SK-N-SH (cell line): ENCODE measurements at regions not wholly inside any gene's neighbourhood (a gene's known extent, or its start where the extent isn't known, plus 50 kb on each side); places are given as distances from the start of the nearest gene placed in this dataset.
"Not testable (repeated sequence)": the region's sequence is repeated elsewhere in the genome, so short reads cannot be mapped to it uniquely, and the experiment has no call there.

Source experiments
- CTCF ChIA-PET: fragments of 300-600, 350-600 bp; formaldehyde crosslinking; extraction: SDS; loops from one replicate; lab custom pipeline; 2021; lab: Yijun Ruan, JAX
- POLR2A ChIA-PET: fragments of 350-600 bp; sonication (Branson Sonifier 250); formaldehyde crosslinking; extraction: SDS; loops from one replicate; lab custom pipeline; 2020; ENCODE audit warnings: antibody characterized with exemption, inconsistent platforms; lab: Yijun Ruan, JAX
- DNase-seq: peaks from one replicate; pipeline ENCODE4 v3.0.0; 2012
- H2AFZ ChIP-seq: fragments of 200-600 bp; sonication (generic); 2 replicates; pipeline ENCODE4 v1.8.1; 2016; ENCODE audit warnings: antibody characterized with exemption, mild to moderate bottlenecking, low read depth
- H3F3A ChIP-seq: fragments of 200-600 bp; sonication (generic); replicated peaks from 2 replicates; pipeline ENCODE3; 2016; ENCODE audit warnings: antibody characterized with exemption, mild to moderate bottlenecking; ENCODE audit not compliant: insufficient read depth
- H3K27ac ChIP-seq, 2 experiments: fragments of 200-500 bp in 1 of 2; fragments of 200-600 bp in 1 of 2; sonication (Bioruptor generic) in 1 of 2; sonication (generic), shearing (Covaris generic) in 1 of 2; 2 replicates each; pipeline versions ENCODE4 v1.5.1 to v1.6.1; 2014 to 2016; ENCODE audit warnings: low read depth in 2 of 2, inconsistent platforms in 1 of 2, low read length in 1 of 2, mild to moderate bottlenecking in 1 of 2, mixed read lengths in 1 of 2
- H3K27me3 ChIP-seq: fragments of 200-600 bp; sonication (generic), shearing (Covaris generic); 2 replicates; pipeline ENCODE4 v1.6.1; 2016; ENCODE audit warnings: mixed run types; ENCODE audit not compliant: insufficient read depth
- H3K36me3 ChIP-seq, 2 experiments: fragments of 200-500 bp in 1 of 2; fragments of 200-600 bp in 1 of 2; sonication (Bioruptor generic) in 1 of 2; sonication (generic) in 1 of 2; replicated peaks in 1 of 2; 2 replicates each; pipeline versions ENCODE3 to v1.5.1; 2014 to 2016; ENCODE audit warnings: low read length in 1 of 2, mild to moderate bottlenecking in 1 of 2; ENCODE audit not compliant: insufficient read depth in 2 of 2, control insufficient read depth in 1 of 2
- H3K4me1 ChIP-seq, 2 experiments: fragments of 200-500 bp in 1 of 2; fragments of 200-600 bp in 1 of 2; sonication (Bioruptor generic) in 1 of 2; sonication (generic), shearing (Covaris generic) in 1 of 2; 2 replicates each; pipeline versions ENCODE4 v1.5.1 to v1.6.1; 2014 to 2016; ENCODE audit warnings: low read depth in 1 of 2, low read length in 1 of 2, mixed run types in 1 of 2; ENCODE audit not compliant: insufficient read depth in 2 of 2, control insufficient read depth in 1 of 2
- H3K4me2 ChIP-seq: fragments of 200-600 bp; sonication (generic), shearing (Covaris generic); 2 replicates; pipeline ENCODE4 v1.6.1; 2017; ENCODE audit warnings: mixed run types
- H3K4me3 ChIP-seq, 2 experiments: fragments of 200-500 bp in 1 of 2; fragments of 200-600 bp in 1 of 2; sonication (Bioruptor generic) in 1 of 2; sonication (generic), shearing (Covaris generic) in 1 of 2; 2 replicates each; pipeline versions ENCODE4 v1.5.1 to v1.8.1; 2014 to 2016; ENCODE audit warnings: low read depth in 2 of 2, inconsistent platforms in 1 of 2, low read length in 1 of 2, mild to moderate bottlenecking in 1 of 2, mixed read lengths in 1 of 2, moderate library complexity in 1 of 2
- H3K79me2 ChIP-seq: fragments of 200-600 bp; sonication (generic); 2 replicates; pipeline ENCODE4 v1.8.1; 2017; ENCODE audit warnings: mild to moderate bottlenecking; ENCODE audit not compliant: insufficient read depth
- H3K9ac ChIP-seq: fragments of 200-600 bp; sonication (generic); 2 replicates; pipeline ENCODE4 v1.6.1; 2017; ENCODE audit warnings: mixed run types
- H3K9me2 ChIP-seq: fragments of 200-600 bp; sonication (generic); 2 replicates; pipeline ENCODE4 v1.6.1; 2017; ENCODE audit warnings: mixed run types
- H3K9me3 ChIP-seq: fragments of 200-600 bp; sonication (generic); 2 replicates; pipeline ENCODE4 v1.6.1; 2017; ENCODE audit warnings: mixed run types, mild to moderate bottlenecking, moderate library complexity
- H4K20me1 ChIP-seq: fragments of 200-600 bp; sonication (generic); 2 replicates; pipeline ENCODE4 v1.6.1; 2017; ENCODE audit warnings: mild to moderate bottlenecking, mixed run types; ENCODE audit not compliant: insufficient read depth
- ELF1 ChIP-seq: IDR thresholded peaks from 2 replicates; pipeline ENCODE4 v1.4.0; 2012
- FOXM1 ChIP-seq: IDR thresholded peaks from 2 replicates; pipeline ENCODE4 v1.4.0; 2012; ENCODE audit warnings: low read depth, mild to moderate bottlenecking
- NRF1 ChIP-seq: IDR thresholded peaks from 2 replicates; pipeline ENCODE4 v1.6.1; 2012; ENCODE audit warnings: low read depth, mild to moderate bottlenecking, low read length
- RCOR1 ChIP-seq: fragments of 150-350 bp; IDR thresholded peaks from 2 replicates; pipeline ENCODE4 v1.6.1; 2017; ENCODE audit warnings: antibody characterized with exemption, low read length
- YY1 ChIP-seq: IDR thresholded peaks from 2 replicates; pipeline ENCODE4 v1.4.0; 2012; ENCODE audit warnings: low read depth, mild to moderate bottlenecking
- WGBS: methylation state at CpG from one replicate; pipeline ENCODE4 v1.1.6; 2017; ENCODE audit warnings: low lambda C conversion rate; 5-methylcytosine and 5-hydroxymethylcytosine counted together

GRCh38 chr1:30213936-30214335 lies 509.4 kb downstream of the MATN1 start:
- H3K27me3 ChIP-seq, result no peaks in the 10 kb centered on the region
- H3K79me2 ChIP-seq, result no peaks in the 10 kb centered on the region

GRCh38 chr1:30207962-30208361 lies 515.4 kb downstream of the MATN1 start:
- H3K4me2 ChIP-seq, H2AFZ ChIP-seq, H3K4me3 ChIP-seq, H3K4me1 ChIP-seq, DNase-seq, H4K20me1 ChIP-seq, H3K79me2 ChIP-seq, H3K9me3 ChIP-seq, CTCF ChIA-PET, H3K27me3 ChIP-seq, POLR2A ChIA-PET, H3K9ac ChIP-seq, H3K9me2 ChIP-seq, H3F3A ChIP-seq, H3K27ac ChIP-seq, H3K36me3 ChIP-seq: not testable (repeated sequence)
- 7% methylated on average over 1 of the region's 1 CpG for WGBS

More at GRCh38 chr1:30213936-30214335, 509.4 kb downstream of the MATN1 start:
- no peaks in the 10 kb centered on the region for H3K9me2 ChIP-seq
- CTCF ChIA-PET, result interaction anchor here (1.0 kb wide), 1 partner anchor 94 kb away, joined by 3 read pairs; no protein-coding TSS in a partner anchor
- no peaks in the 10 kb centered on the region for H4K20me1 ChIP-seq
- no peaks in the 10 kb centered on the region; a peak in 1 of 4 replicates for H3K4me1 ChIP-seq
- H2AFZ ChIP-seq, result no peak overlapping the region
- TF ChIP-seq ELF1 (no peak), RCOR1 (no peak), NRF1 (no peak), YY1 (no peak), FOXM1 (no peak)
- H3K4me3 ChIP-seq, result no peak overlapping the region
- no peak overlapping the region for H3K27ac ChIP-seq
- H3K4me2 ChIP-seq, result no peak overlapping the region
- H3F3A ChIP-seq, result peaks cover 5% of the 10 kb centered on the region
- no peaks in the 10 kb centered on the region for H3K36me3 ChIP-seq
- no peak for DNase-seq
- 44% methylated on average over 7 of the region's 7 CpGs for WGBS
- no peak overlapping the region for H3K9ac ChIP-seq
- H3K9me3 ChIP-seq, result 0 out of 2 replicates have a peak, but pooled peaks cover 3% of the 10 kb centered on the region
- POLR2A ChIA-PET, result no interaction called here

- H3K79me2 ChIP-seq, CTCF ChIA-PET, H3K9ac ChIP-seq, H3K4me1 ChIP-seq, H3K27ac ChIP-seq, H3K9me3 ChIP-seq, POLR2A ChIA-PET, H3K9me2 ChIP-seq, H4K20me1 ChIP-seq, H3K4me2 ChIP-seq, H3K36me3 ChIP-seq, H3F3A ChIP-seq, DNase-seq, H2AFZ ChIP-seq, H3K4me3 ChIP-seq, H3K27me3 ChIP-seq: not testable (repeated sequence)
- 60% methylated on average over 5 of the region's 5 CpGs for WGBS
These were observed 516.8 kb downstream of the MATN1 start for GRCh38 chr1:30206631-30207030.

GRCh38 chr1:30204916-30205315 lies 518.5 kb downstream of the MATN1 start:
- H3K4me3 ChIP-seq, DNase-seq, CTCF ChIA-PET, H3K79me2 ChIP-seq, H2AFZ ChIP-seq, H4K20me1 ChIP-seq, H3K36me3 ChIP-seq, H3K9me2 ChIP-seq, H3K4me2 ChIP-seq, H3K27me3 ChIP-seq, H3K4me1 ChIP-seq, POLR2A ChIA-PET, H3K27ac ChIP-seq, H3K9me3 ChIP-seq, H3F3A ChIP-seq, H3K9ac ChIP-seq: not testable (repeated sequence)
- WGBS, result 47% methylated on average over 5 of the region's 5 CpGs
